A673 (cell line): ENCODE measurements at regions not wholly inside any gene's neighbourhood (a gene's known extent, or its start where the extent isn't known, plus 50 kb on each side); places are given as distances from the start of the nearest gene placed in this dataset.

Experiments used
- BruUV-seq: library from RNA; stranded (reverse); fragments of 400-500 nt; replicated peaks from 2 replicates; lab custom pipeline; 2021; lab: Mats Ljungman, UMichigan
- CTCF ChIA-PET: fragments of 300-600 bp; sonication (Branson Sonifier 250); formaldehyde crosslinking; loops from one replicate; lab custom pipeline; 2022; ENCODE audit warnings: antibody characterized with exemption; lab: Charles Lee
- POLR2A ChIA-PET: fragments of 300-600 bp; sonication (Branson Sonifier 250); formaldehyde crosslinking; loops from one replicate; lab custom pipeline; 2022; ENCODE audit warnings: antibody characterized with exemption; ENCODE audit not compliant: low non-redundant PET; lab: Charles Lee
- DNase-seq: peaks from one replicate; pipeline ENCODE4 v3.0.0-alpha.2; 2015; ENCODE audit warnings: low spot score
- H3K27ac ChIP-seq: fragments of 200-600 bp; sonication (generic); 2 replicates; pipeline ENCODE4 v1.5.1; 2016; ENCODE audit warnings: mixed run types, low read depth, mild to moderate bottlenecking, mixed read lengths, antibody characterized with exemption, low read length; ENCODE audit not compliant: poor library complexity, severe bottlenecking
- H3K27me3 ChIP-seq: fragments of 200-600 bp; sonication (generic); replicated peaks from 2 replicates; pipeline ENCODE4 v1.6.1; 2017; ENCODE audit warnings: mixed run types, low read depth, mild to moderate bottlenecking, mixed read lengths, antibody characterized with exemption, low read length; ENCODE audit not compliant: insufficient read depth, poor library complexity
- H3K36me3 ChIP-seq: fragments of 200-600 bp; sonication (generic); 2 replicates; pipeline ENCODE4 v1.6.1; 2016; ENCODE audit warnings: mixed run types, mild to moderate bottlenecking, mixed read lengths, antibody characterized with exemption, low read length; ENCODE audit not compliant: insufficient read depth, poor library complexity, severe bottlenecking
- H3K4me1 ChIP-seq: fragments of 200-600 bp; sonication (generic); 2 replicates; pipeline ENCODE4 v1.6.1; 2017; ENCODE audit warnings: mixed run types, mild to moderate bottlenecking, mixed read lengths, antibody characterized with exemption, low read length; ENCODE audit not compliant: insufficient read depth, poor library complexity, severe bottlenecking
- H3K4me3 ChIP-seq: fragments of 200-600 bp; sonication (generic); 2 replicates; pipeline ENCODE4 v1.5.1; 2016; ENCODE audit warnings: low read depth, mixed run types, mild to moderate bottlenecking, mixed read lengths, low read length; ENCODE audit not compliant: poor library complexity, severe bottlenecking
- H3K9me3 ChIP-seq: fragments of 200-600 bp; sonication (generic); 2 replicates; pipeline ENCODE4 v1.6.1; 2016; ENCODE audit warnings: mixed run types, low read depth, mild to moderate bottlenecking, mixed read lengths, antibody characterized with exemption, low read length; ENCODE audit not compliant: poor library complexity, severe bottlenecking
- EZH2 ChIP-seq: fragments of 200-600 bp; sonication (generic); IDR thresholded peaks from 2 replicates; pipeline ENCODE4 v1.6.1; 2017; ENCODE audit warnings: borderline replicate concordance, low read depth, mild to moderate bottlenecking, mixed read lengths, antibody characterized with exemption, low read length; ENCODE audit not compliant: poor library complexity, severe bottlenecking
- intact Hi-C: fragments of 100-400 bp; cut with micrococcal nuclease; formaldehyde crosslinking; loops from one replicate; pipeline ENCODE4 v1.10.0; 2022; ENCODE audit not compliant: unreplicated experiment
- TF ChIP-seq, protein P1 (sequence below): fragments of 300-800, 200-600 bp; sonication (generic); conservative IDR thresholded peaks from 2 replicates; pipeline ENCODE4 v1.5.1; 2017; ENCODE audit warnings: low read depth, mild to moderate bottlenecking, antibody characterized with exemption, low read length, moderate library complexity, mixed read lengths

DNA sequence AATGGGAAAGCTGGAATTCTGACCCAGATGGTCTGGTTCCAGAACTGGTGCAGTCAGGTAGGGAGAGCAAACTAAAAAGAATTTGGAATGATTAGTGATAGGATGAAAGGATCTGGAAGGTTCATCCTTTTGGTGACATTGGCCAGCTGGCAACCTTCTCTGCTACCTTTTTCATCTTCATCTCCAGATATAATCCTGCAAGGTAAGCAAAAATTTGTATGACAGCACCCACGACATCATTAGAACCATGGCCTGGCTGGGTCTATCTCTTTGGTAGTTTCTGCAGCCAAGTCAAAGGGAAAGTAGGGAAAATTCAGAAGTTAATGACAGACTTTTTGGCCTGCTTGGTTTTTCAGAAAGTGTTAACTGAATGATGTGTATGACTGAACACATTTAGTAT lies 188.9 kb upstream of the MALRD1 start:
- no peak for DNase-seq
- H3K9me3 ChIP-seq, result no peaks in the 10 kb centered on the region
- no TSS peak for BruUV-seq
- H3K4me1 ChIP-seq, result no peaks in the 10 kb centered on the region
- ChIA-PET POLR2A (no interaction called here), CTCF (no interaction called here)
- TF ChIP-seq, protein P1, sequence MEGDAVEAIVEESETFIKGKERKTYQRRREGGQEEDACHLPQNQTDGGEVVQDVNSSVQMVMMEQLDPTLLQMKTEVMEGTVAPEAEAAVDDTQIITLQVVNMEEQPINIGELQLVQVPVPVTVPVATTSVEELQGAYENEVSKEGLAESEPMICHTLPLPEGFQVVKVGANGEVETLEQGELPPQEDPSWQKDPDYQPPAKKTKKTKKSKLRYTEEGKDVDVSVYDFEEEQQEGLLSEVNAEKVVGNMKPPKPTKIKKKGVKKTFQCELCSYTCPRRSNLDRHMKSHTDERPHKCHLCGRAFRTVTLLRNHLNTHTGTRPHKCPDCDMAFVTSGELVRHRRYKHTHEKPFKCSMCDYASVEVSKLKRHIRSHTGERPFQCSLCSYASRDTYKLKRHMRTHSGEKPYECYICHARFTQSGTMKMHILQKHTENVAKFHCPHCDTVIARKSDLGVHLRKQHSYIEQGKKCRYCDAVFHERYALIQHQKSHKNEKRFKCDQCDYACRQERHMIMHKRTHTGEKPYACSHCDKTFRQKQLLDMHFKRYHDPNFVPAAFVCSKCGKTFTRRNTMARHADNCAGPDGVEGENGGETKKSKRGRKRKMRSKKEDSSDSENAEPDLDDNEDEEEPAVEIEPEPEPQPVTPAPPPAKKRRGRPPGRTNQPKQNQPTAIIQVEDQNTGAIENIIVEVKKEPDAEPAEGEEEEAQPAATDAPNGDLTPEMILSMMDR, result no peak
- no peak for TF ChIP-seq EZH2
- H3K4me3 ChIP-seq, result no peak overlapping the region
- no peak overlapping the region for H3K27ac ChIP-seq
- peaks cover 5% of the 10 kb centered on the region for H3K36me3 ChIP-seq
- intact Hi-C loops, result no loop called here
- H3K27me3 ChIP-seq, result no peaks in the 10 kb centered on the region

DNA sequence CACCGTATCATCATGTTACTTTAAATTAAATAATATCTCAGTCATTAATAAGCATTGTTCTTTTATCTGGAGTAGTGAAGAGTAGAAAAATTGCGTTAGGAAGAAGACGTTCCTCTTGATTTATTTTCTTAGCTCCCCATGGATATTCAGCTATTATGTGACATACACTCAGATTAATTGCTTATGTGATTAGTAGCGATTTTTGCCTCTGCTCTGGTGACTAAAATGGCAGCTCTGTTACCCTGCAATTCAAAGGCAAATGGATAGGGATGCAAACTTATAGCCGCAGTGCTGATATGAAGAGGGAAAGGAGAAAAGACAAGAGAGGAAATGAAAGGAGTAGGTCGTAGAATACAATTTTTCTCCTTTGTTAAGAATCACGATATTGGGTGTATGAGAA lies 188.4 kb upstream of the MALRD1 start:
- CTCF ChIA-PET, result no interaction called here
- Histone ChIP-seq H3K9me3 (no peaks in the 10 kb centered on the region), H3K4me1 (no peaks in the 10 kb centered on the region), H3K27me3 (no peaks in the 10 kb centered on the region), H3K4me3 (no peak overlapping the region), H3K36me3 (peaks cover 5% of the 10 kb centered on the region), H3K27ac (no peak overlapping the region)
- TF ChIP-seq EZH2, result no peak
- TF ChIP-seq, protein P1, result no peak
- intact Hi-C loops, result no loop called here
- POLR2A ChIA-PET, result no interaction called here
- BruUV-seq, result no TSS peak
- DNase-seq, result no peak

DNA sequence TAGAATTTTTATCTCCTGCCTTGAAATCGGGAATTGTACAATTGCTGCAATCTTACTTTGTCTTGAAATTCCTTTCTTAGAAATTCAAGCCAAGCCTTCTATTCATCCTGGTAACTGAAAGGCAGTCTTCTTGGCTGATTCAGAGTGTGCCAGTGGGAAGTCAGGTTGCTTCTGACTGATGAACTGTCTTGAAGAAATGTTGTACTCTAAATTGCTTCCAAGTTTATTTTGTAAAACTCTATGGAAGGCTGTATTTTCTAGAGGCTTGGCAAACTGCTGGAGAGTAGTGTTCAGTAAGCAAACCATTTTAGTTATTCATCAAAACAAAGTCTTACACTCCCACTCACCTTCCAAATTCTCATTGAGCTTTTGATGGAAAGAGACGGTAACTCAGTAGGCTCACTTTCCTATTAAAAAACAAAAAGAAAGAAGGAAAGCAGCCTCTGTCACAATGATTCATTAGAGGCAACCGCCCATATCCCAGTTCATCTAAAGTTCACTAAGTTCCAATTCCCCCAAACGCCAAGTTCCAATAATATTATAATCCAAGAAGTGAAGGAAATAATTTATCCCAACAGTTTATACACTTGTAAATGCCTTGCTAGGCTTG lies 187.9 kb upstream of the MALRD1 start:
- Histone ChIP-seq H3K4me1 (no peaks in the 10 kb centered on the region), H3K4me3 (no peak overlapping the region), H3K36me3 (peaks cover 5% of the 10 kb centered on the region), H3K9me3 (no peaks in the 10 kb centered on the region), H3K27me3 (no peaks in the 10 kb centered on the region), H3K27ac (no peak overlapping the region)
- TF ChIP-seq, protein P1, result no peak
- no peak for TF ChIP-seq EZH2
- ChIA-PET POLR2A (no interaction called here), CTCF (no interaction called here)
- BruUV-seq, result no TSS peak
- intact Hi-C loops, result no loop called here
- DNase-seq, result no peak
